GM18511 (cell line): ENCODE measurements at regions not wholly inside any gene's neighbourhood (a gene's known extent, or its start where the extent isn't known, plus 50 kb on each side); places are given as distances from the start of the nearest gene placed in this dataset.

ENCODE experiments used
- ATAC-seq: cut with Tn5 transposase; IDR thresholded peaks from one replicate; pipeline ENCODE4 v1.9.1; 2021; ENCODE audit warnings: mild to moderate bottlenecking, moderate library complexity; ENCODE audit not compliant: unreplicated experiment

DNA sequence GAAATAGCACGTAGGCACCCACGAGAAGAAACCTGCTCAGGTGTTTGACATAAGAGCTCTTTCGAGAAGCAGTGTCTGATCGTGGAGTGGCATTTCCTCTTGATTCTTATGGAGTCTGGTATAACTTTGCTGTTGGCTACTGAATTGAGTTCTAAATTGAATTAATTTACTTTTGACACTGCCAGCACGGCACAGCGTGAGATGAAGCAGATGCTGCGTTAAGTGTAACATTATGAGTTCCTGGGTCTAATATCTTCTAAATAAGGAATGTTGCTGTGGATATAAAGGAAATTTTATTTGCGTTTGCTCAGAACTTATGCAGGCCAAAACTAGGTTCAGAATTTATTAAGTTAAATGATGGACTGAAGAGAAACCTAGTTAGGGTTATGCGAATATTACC lies 919.9 kb downstream of the TUSC7 start:
- ATAC-seq: no peak

DNA sequence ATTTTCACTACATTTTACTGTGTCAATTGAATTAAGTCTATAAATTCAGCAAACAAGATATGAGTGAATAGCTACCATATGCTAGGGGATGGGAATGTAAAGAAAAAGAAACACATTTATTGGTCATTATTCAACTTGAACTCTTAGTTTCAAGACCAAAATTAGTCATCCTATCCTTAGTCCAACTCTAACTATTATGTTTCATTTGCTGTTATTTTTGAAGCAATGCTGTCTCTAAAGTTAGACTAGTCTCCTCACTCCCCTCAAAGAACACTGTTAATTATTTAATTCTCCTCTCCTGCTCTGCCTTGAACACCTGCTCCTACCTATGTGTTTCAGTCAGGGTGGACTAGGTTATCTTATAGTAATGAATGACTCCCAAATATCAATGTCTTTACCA lies 920.9 kb downstream of the TUSC7 start:
- ATAC-seq: peak; percentile 78

DNA sequence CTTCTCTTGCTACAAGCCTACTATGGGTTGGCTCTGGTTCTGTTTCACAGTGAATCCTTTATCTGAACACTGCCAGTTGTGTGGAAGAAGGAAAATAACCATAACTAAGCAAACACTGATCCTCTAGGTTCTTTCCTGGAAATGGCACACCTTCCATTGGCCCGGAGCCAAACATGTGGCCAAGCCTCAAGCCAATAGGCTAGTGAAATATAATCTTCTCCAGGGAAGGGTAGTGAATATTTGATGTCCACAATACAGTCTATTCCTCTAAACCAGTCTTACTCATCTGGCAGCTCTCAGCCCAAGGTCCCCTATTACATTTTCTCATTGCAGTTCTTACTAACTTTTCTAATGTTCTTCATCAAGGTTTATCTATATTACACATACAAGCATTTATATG lies 921.3 kb downstream of the TUSC7 start:
- no peak for ATAC-seq

DNA sequence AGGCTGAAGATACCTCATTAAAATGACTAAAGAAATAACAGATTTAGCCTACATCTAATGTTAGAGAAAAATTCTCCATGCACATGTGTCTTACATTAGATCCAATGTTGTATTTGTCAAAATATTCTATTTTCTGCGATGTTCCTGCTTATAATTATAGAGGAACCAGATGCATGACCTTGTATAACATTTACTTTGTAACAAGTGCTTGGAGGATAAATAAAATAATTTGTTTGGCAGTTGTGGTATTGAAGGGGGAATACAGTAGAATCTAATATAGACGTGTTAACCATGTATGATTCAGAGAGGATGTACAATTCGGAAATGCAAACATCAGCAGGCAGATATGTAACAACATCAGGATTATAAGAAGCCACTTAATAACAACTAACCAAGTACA lies 922.2 kb downstream of the TUSC7 start:
- no peak for ATAC-seq

DNA sequence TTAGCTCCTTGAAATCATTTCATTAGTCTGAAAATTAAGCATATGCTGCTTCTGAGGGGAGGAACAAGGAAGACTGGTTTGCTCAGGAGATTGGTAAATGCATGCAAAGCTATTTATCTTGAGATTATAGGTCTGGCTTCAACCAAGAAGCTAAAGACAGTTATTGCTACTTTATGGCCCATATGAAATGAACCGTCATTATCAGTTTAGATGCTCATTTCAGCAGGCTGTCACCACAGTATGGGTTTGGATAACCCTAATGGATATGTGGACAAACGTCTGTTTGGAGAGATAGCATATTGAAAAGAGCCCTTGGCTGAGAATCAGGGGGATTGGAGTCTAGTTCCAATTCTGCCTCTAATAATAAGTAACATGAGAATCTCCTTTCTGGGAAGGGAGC lies 922.6 kb downstream of the TUSC7 start:
- ATAC-seq: no peak

DNA sequence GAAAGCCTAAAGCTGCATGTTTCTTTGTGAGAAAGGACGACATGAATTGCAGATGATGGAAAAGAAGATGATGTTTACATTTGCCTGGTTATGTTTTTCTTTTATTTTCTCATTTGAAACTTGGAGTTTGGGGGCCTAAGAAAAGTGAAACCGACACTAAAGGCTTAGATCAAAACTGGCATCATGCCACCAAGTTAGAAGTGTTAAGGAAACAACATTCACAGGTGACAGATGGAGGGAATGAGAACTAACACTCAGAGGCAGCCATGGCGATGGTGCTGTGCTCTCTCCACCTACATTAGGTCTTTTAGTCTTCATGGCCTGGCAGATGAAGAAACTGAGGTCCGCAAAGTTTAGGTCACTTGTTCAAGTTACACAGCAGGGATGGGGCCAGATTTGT lies 923.6 kb downstream of the TUSC7 start:
- peak; percentile 40 for ATAC-seq

DNA sequence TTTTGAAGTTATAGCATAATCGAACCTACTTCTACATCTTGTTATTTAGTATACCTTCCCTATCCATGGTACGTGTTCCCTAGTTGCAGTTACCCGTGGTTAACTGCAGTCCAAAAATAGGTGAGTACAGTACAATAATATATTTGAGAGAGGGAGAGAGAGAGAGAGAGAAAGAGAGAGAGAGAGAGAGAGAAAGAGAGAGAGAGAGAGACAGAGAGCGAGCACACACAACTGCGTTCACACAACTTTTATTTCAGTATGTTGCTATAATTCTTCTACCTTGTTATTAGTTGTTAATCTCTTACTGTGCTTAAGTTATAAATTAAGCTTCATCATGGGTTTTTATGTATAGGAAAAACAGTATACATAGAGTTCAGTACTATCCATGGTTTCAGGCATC lies 928.1 kb downstream of the TUSC7 start:
- no peak for ATAC-seq

DNA sequence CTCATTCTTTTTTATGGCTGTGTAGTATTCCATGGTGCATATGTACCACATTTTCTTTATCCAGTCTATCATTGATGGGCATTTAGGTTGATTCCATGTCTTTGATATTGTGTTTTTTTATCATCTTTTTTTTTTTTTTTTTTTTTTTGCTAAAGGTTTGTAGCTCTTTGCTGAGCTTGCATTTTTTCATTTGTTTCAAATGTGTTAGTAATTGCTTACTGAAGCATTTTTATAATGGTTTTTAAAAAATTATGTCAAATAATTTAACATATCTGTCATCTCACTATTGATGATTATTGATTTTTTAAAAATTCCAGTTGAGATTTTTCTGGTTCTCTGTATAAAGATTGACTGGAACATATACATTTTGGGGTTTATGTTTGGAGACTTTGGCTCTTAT lies 934.6 kb downstream of the TUSC7 start:
- ATAC-seq: no peak

DNA sequence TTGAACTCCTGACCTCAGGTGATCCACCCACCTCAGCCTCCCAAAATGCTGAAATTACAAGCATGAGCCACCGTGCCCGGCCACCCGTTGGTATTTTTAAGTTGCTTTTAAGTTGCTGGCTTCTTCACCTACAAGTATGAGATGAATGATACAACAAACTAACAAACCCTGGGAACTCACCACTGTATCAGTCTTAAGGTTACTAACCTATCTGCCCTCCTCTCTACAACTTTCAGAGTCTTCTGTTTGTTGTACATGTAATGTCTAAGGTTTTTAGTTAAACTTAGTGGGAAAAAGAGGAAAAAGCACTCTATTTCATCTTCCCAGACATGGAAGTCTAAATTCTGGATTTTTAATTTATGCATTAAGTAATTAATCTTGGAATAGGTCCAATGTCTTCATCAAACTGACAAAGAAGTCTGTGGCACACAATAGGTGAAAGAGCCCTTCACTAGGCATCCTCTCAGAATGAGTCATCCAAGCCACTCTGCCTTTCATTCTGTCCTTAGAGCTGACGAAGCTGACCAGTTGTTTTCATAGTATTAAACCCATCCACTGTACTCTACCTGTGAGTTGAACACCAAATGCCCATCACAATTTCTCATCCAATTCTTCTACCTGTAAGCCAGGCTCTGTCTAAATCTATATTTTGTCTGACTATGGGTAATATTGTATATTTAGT lies 936.1 kb downstream of the TUSC7 start:
- peak; percentile 98 for ATAC-seq

DNA sequence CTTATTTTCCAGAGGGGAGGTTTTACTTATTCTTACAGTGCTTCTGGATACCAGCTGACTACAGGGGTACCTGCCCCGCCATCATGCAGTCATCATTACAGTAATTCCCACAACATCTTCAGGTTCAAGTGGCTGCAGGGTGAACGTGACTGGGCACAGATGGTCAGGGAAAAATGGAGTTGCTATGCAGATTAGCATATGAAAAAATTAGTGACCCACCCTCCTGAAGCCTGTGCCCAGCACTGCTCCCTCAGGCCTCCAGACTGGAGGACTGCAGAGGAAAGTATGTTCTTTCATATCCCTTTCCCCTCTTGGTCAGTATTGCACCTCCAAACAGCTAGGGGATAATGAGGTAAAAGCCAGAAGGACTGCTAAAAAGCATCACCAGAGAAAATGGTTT lies 937.9 kb downstream of the TUSC7 start:
- no peak for ATAC-seq

DNA sequence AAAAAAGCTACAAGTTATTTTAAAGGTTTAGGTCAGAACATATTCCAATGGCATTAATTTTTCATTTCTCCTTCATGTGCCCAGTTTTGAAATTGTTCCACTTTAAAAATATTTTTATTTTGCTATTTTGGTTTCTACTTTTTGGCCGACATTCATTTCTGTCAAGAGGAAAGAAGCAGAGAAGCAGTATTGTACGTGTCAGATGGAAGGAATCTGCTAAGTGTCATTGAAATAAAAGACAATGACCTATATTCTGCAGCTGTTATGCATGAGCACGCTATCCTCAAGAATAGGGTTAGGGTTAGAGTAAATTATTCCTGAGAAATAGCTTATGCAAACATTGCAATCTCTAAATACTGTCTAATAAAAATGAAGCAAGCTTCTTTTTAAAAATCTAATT lies 941.7 kb downstream of the TUSC7 start:
- ATAC-seq: no peak

DNA sequence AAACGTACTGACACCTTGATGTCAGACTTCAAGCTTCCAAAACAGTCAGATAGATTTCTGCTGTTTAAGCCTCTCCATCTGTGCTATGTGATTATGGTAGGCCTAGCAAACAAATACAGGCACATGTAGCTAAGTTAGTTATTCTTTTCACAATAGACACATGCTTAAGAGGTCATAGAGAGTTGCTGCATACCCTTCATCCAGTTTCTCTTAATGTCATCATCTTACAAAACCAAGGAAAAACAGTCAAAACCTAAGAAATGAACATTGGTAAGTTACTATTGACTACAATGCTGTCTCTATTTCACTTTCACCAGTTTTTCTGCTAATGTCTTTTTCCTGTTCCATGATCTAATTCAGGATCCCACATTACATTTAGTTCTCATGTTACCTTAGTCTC lies 946.8 kb downstream of the TUSC7 start:
- ATAC-seq: no peak

DNA sequence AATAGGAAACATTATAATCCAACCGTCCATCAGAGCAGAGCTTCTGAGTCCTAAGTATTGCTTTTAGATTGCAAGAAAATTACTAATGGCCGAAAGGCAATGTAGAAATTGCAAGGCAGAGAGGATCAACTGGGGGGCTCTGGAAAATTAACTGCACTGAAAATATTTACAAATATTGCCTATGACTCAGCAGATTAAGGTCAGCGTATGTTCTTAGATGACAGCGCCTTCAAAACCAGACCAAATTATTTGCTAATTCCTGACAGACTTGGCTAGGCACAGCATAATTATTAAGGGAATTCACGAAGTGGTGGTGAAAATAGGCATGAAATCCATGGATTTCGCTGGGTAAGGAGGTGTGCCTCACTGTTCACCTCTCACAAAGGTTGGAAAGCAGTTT lies 947.7 kb downstream of the TUSC7 start:
- ATAC-seq: no peak

DNA sequence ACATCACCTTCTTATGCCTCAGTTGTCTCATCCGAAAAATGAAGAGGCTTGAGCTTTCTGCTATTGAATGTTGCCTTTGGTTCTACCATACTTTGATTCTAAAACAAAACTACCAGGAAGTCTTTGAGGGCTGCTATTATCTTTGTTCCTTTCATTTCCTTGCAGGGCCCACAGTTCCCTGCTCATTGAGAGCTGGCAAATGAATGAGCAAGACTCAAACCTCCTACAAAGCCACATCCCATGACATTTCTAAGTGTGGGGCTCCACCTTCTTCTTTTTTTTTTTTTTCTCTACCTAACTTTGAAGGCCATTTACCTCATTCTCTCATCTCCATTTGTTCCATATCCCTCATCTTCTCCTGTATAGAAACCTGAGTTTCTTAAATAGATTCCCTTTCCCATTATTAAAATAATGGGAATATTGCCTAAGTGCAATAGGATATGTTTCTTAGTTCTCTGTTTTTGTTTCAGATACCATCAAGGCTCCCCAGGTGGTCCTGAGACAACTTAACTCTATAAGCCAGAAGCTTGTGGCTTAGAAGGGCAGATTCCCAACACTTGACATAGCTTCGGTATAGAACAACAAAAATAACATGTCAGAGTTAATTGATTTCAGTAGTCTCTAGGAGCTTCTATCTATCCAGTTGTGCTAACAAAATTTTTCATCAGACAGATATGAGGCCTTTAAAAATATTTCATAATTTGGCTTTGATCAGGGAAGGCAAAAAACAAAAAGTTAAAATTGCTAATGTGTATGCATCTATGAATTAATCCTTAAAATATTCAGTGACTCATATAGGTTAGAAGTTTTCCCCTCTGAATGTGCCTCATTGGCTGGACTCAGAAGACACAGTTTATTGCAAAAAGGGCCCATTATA lies 951.6 kb downstream of the TUSC7 start:
- ATAC-seq: no peak

DNA sequence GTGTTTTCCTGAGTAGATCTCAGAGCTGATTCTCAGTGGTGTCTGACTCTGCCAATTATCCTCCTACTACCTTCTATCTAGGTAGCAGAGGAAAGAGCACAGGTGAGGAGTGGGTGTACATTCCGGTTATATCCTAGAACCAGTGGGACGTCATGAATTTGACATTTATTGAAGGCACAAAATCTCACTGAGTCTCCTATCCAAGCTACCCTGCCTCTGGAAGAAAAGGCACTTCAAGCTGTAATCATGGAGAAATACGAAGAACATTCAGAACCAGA lies 952.2 kb downstream of the TUSC7 start:
- no peak for ATAC-seq

DNA sequence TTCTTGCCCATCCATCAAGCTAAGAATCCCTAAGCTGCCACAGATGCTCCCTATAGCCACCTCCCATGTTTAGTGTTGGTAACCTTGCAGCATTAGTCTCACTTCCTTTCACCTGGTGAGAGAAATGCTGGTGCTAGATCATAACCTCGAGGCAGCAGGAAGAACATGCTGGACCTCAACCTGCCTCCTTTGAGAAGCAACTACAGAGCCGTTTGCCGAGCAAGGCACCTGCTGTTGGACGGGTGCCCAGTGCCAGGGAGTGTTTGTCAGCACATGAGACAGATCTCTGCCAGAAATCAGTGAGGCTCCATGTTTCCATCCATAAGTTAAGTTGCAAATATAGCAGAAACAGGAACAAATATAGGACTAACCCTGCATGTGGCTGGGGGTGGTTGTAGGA lies 955.7 kb downstream of the TUSC7 start:
- no peak for ATAC-seq

DNA sequence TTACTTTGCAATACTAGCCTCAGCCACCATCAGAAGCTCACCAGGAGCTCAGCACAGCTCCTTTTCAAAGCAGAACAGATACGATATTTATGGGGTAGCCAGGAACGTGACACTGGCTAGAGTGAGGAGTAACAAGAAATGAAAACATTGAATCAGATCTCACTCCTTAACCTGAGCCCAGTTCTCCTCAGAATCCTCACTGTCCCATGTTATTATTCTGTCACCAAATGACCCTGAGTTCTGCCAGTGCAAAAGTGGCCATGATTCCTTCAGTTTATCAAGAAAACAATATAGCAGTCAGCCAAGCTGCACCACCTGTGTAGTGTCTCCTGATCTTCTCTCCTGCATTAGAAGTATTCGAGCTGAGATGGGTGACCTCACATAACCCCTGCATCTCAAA lies 956.7 kb downstream of the TUSC7 start:
- no peak for ATAC-seq

DNA sequence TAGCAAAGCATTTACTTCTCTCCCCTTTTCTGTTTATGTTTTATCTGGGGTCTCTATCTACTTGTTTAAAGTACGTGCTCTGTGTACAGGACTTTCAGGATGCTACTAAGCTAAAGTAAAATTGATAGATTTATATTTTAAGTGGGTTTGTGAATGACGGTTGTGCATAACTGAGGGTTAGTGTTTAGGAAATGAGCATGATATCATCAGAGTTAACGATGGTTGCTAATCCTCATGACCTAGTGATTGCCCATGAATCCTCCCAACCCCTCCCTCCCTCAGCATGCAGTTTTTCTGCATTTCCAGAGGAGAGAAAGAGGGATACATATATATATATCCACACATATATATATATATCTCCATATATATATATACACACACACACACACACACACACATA lies 957.2 kb downstream of the TUSC7 start:
- ATAC-seq: no peak

DNA sequence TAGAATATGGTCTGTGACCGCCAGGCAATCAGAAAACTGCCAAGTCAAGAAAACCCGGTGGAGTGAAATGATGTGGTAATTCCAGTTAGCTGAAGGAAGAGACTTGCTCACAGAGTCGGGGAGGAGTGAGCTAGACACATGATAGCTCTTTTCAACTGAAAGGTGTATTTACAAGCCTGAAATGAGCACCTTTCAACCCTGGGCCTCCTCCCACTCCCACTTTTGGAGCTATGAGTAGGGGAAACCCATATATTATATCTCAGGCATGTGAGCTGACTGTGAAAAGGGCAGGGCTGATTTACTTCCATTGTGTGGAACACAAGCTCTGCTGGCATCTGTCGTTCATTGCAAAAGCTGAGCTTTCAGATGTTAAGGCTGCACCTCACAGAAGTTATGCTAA lies 960.2 kb downstream of the TUSC7 start:
- ATAC-seq: no peak

DNA sequence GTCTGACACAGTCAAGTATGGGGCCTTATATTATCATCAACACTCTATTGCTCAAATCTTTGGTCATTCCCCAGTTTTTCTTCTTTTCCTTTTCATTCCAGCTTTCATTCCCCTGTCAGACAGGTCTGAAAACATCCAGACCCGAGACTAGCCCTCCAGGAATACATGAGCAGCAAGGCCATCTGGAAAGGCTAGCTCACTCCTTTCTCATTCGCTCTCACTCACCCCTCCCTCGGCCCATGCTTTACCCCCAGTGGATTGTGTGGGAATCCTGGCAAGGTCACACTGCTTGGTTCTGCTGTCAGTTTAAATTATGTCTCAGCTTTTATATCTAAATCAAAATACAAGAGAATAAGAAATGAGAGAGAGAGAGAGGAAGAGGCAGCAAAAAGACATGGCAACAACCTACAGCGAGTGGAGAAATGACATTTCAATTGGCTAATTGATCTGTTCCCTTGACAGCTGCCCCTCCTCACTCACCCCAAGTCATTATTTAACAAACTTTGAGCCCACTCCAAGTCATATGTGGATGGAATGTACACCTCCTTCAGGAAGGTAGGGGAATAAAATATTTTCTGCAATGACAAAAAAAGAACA lies 962.2 kb downstream of the TUSC7 start:
- ATAC-seq: no peak

DNA sequence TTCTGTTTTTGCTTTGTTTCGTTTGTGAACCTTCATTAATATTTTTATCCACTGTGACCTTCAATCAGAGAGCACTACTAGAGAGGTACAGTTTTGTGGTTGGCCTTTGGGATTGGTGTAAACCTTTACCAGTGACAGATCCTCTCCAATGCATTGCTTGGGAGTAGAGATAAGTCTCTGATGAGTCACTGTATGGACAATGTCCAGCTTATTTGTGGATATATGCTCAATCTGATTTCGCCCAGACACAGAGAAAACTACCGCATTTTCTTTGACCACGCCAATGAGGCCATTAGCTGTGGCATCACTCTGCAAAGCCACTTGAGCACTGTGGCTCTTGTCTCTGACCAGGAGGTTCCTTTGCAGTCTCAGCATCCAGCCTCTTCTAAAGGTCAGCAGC lies 964.7 kb downstream of the TUSC7 start:
- ATAC-seq: no peak

DNA sequence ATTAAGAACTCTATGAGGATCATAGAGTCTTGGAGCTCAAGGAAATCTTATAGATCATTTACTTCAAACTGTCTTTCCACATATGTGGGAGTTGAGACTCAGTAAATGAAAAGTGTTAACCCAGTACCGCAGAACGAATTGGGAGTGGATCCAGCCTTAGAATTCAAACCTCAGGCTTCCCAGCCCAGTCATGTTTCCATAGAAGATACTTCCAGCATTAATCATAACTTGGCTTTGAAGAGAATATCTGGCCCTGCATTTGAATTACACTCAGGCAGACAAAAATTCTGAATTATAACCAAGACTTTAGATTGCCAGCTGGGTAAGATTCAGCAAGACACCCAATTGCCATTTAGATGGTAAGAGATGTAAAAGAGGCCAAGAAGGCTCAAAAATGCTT lies 972.0 kb downstream of the TUSC7 start:
- no peak for ATAC-seq
